Neural cell (in vitro differentiated cells): ENCODE measurements at regions not wholly inside any gene's neighbourhood (a gene's known extent, or its start where the extent isn't known, plus 50 kb on each side); places are given as distances from the start of the nearest gene placed in this dataset.
"Not testable (repeated sequence)": the region's sequence is repeated elsewhere in the genome, so short reads cannot be mapped to it uniquely, and the experiment has no call there.

Experiments used
- H2AFZ ChIP-seq: fragments of 200-600, 300-800 bp; sonication (generic), shearing (Covaris generic); 2 replicates; pipeline ENCODE4 v1.6.0; 2014; ENCODE audit warnings: low read depth, mild to moderate bottlenecking, antibody characterized with exemption, low read length, moderate library complexity
- H3F3A ChIP-seq: fragments of 200-600 bp; shearing (Covaris generic); 2 replicates; pipeline ENCODE4 v1.6.1; 2016; ENCODE audit warnings: mild to moderate bottlenecking, moderate library complexity, mixed read lengths, antibody characterized with exemption, low read length; ENCODE audit not compliant: insufficient read depth, poor library complexity, severe bottlenecking
- H3K27ac ChIP-seq: fragments of 200-600, 300-800 bp; sonication (generic), shearing (Covaris generic); 2 replicates; pipeline ENCODE4 v1.5.1; 2014; ENCODE audit warnings: mild to moderate bottlenecking, low read length, moderate library complexity
- H3K27me3 ChIP-seq: fragments of 300-800, 200-600 bp; sonication (generic), shearing (Covaris generic); 2 replicates; pipeline ENCODE4 v1.6.0; 2014; ENCODE audit warnings: mild to moderate bottlenecking, low read depth, low read length, moderate library complexity; ENCODE audit not compliant: insufficient read depth
- H3K36me3 ChIP-seq: fragments of 300-800, 200-600 bp; sonication (generic), shearing (Covaris generic); 2 replicates; pipeline ENCODE4 v1.5.1; 2014; ENCODE audit warnings: mild to moderate bottlenecking, antibody characterized with exemption, low read length, moderate library complexity; ENCODE audit not compliant: insufficient read depth
- H3K4me2 ChIP-seq: fragments of 300-800, 200-600 bp; sonication (generic), shearing (Covaris generic); 2 replicates; pipeline ENCODE4 v1.6.0; 2014; ENCODE audit warnings: mild to moderate bottlenecking, low read length
- H3K4me3 ChIP-seq: fragments of 300-800, 200-600 bp; sonication (generic), shearing (Covaris generic); 2 replicates; pipeline ENCODE4 v1.5.1; 2014; ENCODE audit warnings: mild to moderate bottlenecking, low read length, moderate library complexity
- H3K79me2 ChIP-seq: fragments of 200-600 bp; shearing (Covaris generic); replicated peaks from 2 replicates; pipeline ENCODE4 v1.6.0; 2014; ENCODE audit warnings: mild to moderate bottlenecking, low read length, moderate library complexity; ENCODE audit not compliant: insufficient read depth
- H3K9ac ChIP-seq: fragments of 300-800, 200-600 bp; sonication (generic), shearing (Covaris generic); 2 replicates; pipeline ENCODE4 v1.6.1; 2016; ENCODE audit warnings: mild to moderate bottlenecking, low read length, mixed read lengths
- H3K9me2 ChIP-seq: fragments of 200-600 bp; shearing (Covaris generic); 2 replicates; pipeline ENCODE4 v1.6.1; 2016; ENCODE audit warnings: mild to moderate bottlenecking, low read length, mixed read lengths; ENCODE audit not compliant: insufficient read depth
- H3K9me3 ChIP-seq: fragments of 200-600, 300-800 bp; sonication (generic), shearing (Covaris generic); 2 replicates; pipeline ENCODE4 v1.6.1; 2016; ENCODE audit warnings: mild to moderate bottlenecking, mixed run types, low read length, moderate library complexity, mixed read lengths
- H4K20me1 ChIP-seq: fragments of 200-600 bp; shearing (Covaris generic); 2 replicates; pipeline ENCODE4 v1.6.1; 2016; ENCODE audit warnings: mild to moderate bottlenecking, mixed run types; ENCODE audit not compliant: insufficient read depth
- CTCF ChIP-seq: fragments of 450-650 bp; IDR thresholded peaks from 2 replicates; pipeline ENCODE4 v1.5.1; 2014; ENCODE audit warnings: antibody characterized with exemption, mild to moderate bottlenecking, moderate library complexity; ENCODE audit not compliant: poor library complexity, severe bottlenecking
- EP300 ChIP-seq: fragments of 450-650 bp; conservative IDR thresholded peaks from 2 replicates; pipeline ENCODE4 v1.6.1; 2014; ENCODE audit warnings: antibody characterized with exemption, mild to moderate bottlenecking, moderate library complexity; ENCODE audit not compliant: poor library complexity, severe bottlenecking
- EZH2 ChIP-seq: fragments of 200-600, 300-800 bp; shearing (Covaris generic), sonication (generic); IDR thresholded peaks from 2 replicates; pipeline ENCODE4 v1.6.1; 2014; ENCODE audit warnings: antibody characterized with exemption, low read length, borderline replicate concordance, mild to moderate bottlenecking; ENCODE audit not compliant: insufficient read depth, poor library complexity, severe bottlenecking
- MXI1 ChIP-seq: fragments of 450-650 bp; conservative IDR thresholded peaks from 2 replicates; pipeline ENCODE4 v1.6.1; 2014; ENCODE audit warnings: antibody characterized with exemption, mild to moderate bottlenecking; ENCODE audit not compliant: poor library complexity, severe bottlenecking
- POLR2AphosphoS5 ChIP-seq: IDR thresholded peaks from 2 replicates; pipeline ENCODE4 v1.6.1; 2012
- RAD21 ChIP-seq: fragments of 450-650 bp; conservative IDR thresholded peaks from 2 replicates; pipeline ENCODE4 v1.6.1; 2014; ENCODE audit warnings: antibody characterized with exemption, mild to moderate bottlenecking, moderate library complexity
- REST ChIP-seq: IDR thresholded peaks from 2 replicates; pipeline ENCODE4 v1.6.1; 2012; ENCODE audit warnings: borderline replicate concordance
- SMC3 ChIP-seq: fragments of 450-650 bp; conservative IDR thresholded peaks from 2 replicates; pipeline ENCODE4 v1.6.1; 2014; ENCODE audit warnings: antibody characterized with exemption, mild to moderate bottlenecking, moderate library complexity; ENCODE audit not compliant: poor library complexity
- TAF1 ChIP-seq: IDR thresholded peaks from 2 replicates; pipeline ENCODE4 v1.6.1; 2012; ENCODE audit warnings: low read depth

GRCh38 chr1:83052865-83053264 lies 946.1 kb downstream of the TTLL7 start:
- Histone ChIP-seq H3K9ac (no peak overlapping the region), H2AFZ (no peak overlapping the region), H3K9me3 (no peaks in the 10 kb centered on the region), H3K79me2 (no peaks in the 10 kb centered on the region), H3K36me3 (no peaks in the 10 kb centered on the region), H3K27me3 (no peaks in the 10 kb centered on the region), H3K27ac (no peak overlapping the region), H3K4me3 (no peak overlapping the region), H3K9me2 (no peaks in the 10 kb centered on the region), H4K20me1 (no peaks in the 10 kb centered on the region), H3F3A (no peaks in the 10 kb centered on the region), H3K4me2 (no peak overlapping the region)
- TF ChIP-seq MXI1: no peak
- no peak for TF ChIP-seq TAF1
- TF ChIP-seq RAD21: no peak
- TF ChIP-seq EP300: no peak
- no peak for TF ChIP-seq EZH2
- TF ChIP-seq POLR2AphosphoS5: no peak

- H3K36me3 ChIP-seq, H4K20me1 ChIP-seq, H3K4me2 ChIP-seq: not testable (repeated sequence)
These were observed 947.9 kb downstream of the TTLL7 start for GRCh38 chr1:83051053-83051452.

GRCh38 chr1:83043244-83043643 lies 955.7 kb downstream of the TTLL7 start:
- TF ChIP-seq SMC3 (no peak), TAF1 (no peak)
- no peak overlapping the region for H2AFZ ChIP-seq
- H3K4me3 ChIP-seq: no peak overlapping the region

More at GRCh38 chr1:83051053-83051452, 947.9 kb downstream of the TTLL7 start:
- H2AFZ ChIP-seq, H3K9me3 ChIP-seq, H3K9me2 ChIP-seq, H3F3A ChIP-seq, H3K27ac ChIP-seq, H3K4me3 ChIP-seq, H3K79me2 ChIP-seq, H3K27me3 ChIP-seq, H3K9ac ChIP-seq: not testable (repeated sequence)

GRCh38 chr1:83039091-83039490 lies 959.8 kb downstream of the TTLL7 start:
- H3K79me2 ChIP-seq, H4K20me1 ChIP-seq, H3K27ac ChIP-seq, H3K9me3 ChIP-seq, H3F3A ChIP-seq, H3K4me3 ChIP-seq, H3K9me2 ChIP-seq, H3K9ac ChIP-seq, H3K36me3 ChIP-seq, H3K4me2 ChIP-seq, H2AFZ ChIP-seq, H3K27me3 ChIP-seq: not testable (repeated sequence)

More at GRCh38 chr1:83043244-83043643, 955.7 kb downstream of the TTLL7 start:
- Histone ChIP-seq H3K9me2 (no peaks in the 10 kb centered on the region), H3K4me2 (no peak overlapping the region), H3K79me2 (no peaks in the 10 kb centered on the region), H3K36me3 (no peaks in the 10 kb centered on the region), H3F3A (no peaks in the 10 kb centered on the region), H3K9ac (no peak overlapping the region), H3K9me3 (no peaks in the 10 kb centered on the region), H3K27me3 (no peaks in the 10 kb centered on the region), H4K20me1 (no peaks in the 10 kb centered on the region), H3K27ac (no peak overlapping the region)

GRCh38 chr1:83034851-83035250 lies 964.1 kb downstream of the TTLL7 start:
- Histone ChIP-seq H3K27ac (no peak overlapping the region), H3K27me3 (no peaks in the 10 kb centered on the region), H2AFZ (no peak overlapping the region), H3K9me2 (no peaks in the 10 kb centered on the region), H3K4me2 (no peak overlapping the region), H3K9me3 (no peaks in the 10 kb centered on the region), H4K20me1 (no peaks in the 10 kb centered on the region), H3K36me3 (no peaks in the 10 kb centered on the region), H3K9ac (no peak overlapping the region), H3K4me3 (no peak overlapping the region), H3F3A (no peaks in the 10 kb centered on the region), H3K79me2 (no peaks in the 10 kb centered on the region)
- no peak for TF ChIP-seq EZH2
- TF ChIP-seq POLR2AphosphoS5: no peak
- no peak for TF ChIP-seq TAF1
- TF ChIP-seq REST: no peak
- TF ChIP-seq MXI1: no peak
- no peak for TF ChIP-seq EP300
- no peak for TF ChIP-seq SMC3
- TF ChIP-seq RAD21: no peak
- TF ChIP-seq CTCF: no peak
